Germinal center (tissue), 1 donor: ENCODE measurements at regions not wholly inside any gene's neighbourhood (a gene's known extent, or its start where the extent isn't known, plus 50 kb on each side); places are given as distances from the start of the nearest gene placed in this dataset.
"Not testable (repeated sequence)": the region's sequence is repeated elsewhere in the genome, so short reads cannot be mapped to it uniquely, and the experiment has no call there.

Source experiments
- DNase-seq: peaks from one replicate; pipeline ENCODE4 v3.0.0; 2012; ENCODE audit warnings: mixed read lengths, low spot score

- no peak for DNase-seq
Measured at GRCh38 chr12:24668563-24668962, 280.3 kb downstream of the BCAT1 start.

DNA sequence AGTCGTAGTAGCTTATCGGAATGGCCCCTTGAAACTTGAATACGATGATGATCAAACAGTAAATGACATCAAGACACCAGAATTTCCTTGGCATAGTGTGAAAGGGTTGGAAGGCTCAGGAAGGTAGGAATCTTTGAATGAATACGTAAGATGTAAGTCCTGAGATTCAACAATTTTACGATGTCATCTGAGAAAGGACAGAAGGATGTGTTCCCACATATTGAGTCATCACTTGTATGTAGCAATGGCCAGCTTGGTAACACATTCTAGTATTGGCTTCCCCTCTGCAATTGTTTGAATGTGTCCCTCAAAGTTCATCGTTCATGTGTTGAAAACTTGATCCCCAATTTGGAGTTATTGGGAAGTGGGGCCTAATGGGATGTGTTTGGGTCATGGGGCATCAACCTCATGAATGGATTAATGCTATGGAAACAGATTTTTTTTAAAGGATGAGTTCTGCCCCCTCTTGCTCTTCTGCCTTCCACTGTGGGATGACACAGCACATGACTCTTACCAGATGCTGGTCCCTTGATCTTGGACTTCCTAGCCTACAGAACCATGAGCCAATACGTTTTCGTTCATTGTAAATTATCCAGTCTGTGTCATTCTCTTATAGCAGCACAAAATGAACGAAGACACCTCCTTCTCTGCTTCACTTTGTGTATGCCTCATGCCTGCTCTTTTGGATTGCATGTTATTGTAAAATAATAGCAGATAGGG is 284.6 kb downstream of the BCAT1 start:
- DNase-seq: no peak

DNA sequence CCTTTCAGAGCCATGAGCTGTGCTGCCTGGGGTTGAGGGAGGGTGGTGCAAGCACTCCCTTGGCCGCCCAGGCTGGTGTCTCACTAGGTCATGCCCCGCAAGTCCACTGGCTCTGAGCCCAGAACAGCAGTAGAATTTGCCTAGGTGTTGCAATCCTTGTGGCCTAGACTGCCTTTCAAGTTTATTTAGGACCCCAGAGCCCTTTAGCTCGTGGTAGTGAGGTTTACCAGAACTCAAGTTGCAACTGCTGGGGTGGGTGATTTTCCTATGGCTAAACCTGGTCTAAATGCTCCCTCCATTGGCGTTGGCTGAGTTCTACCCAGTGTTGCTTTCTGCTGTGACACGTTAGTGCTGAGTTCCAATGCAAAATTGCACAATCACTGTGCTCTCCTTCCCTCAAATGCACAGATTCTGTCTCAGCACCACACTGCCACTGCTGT is 287.2 kb downstream of the BCAT1 start:
- DNase-seq: no peak

DNA sequence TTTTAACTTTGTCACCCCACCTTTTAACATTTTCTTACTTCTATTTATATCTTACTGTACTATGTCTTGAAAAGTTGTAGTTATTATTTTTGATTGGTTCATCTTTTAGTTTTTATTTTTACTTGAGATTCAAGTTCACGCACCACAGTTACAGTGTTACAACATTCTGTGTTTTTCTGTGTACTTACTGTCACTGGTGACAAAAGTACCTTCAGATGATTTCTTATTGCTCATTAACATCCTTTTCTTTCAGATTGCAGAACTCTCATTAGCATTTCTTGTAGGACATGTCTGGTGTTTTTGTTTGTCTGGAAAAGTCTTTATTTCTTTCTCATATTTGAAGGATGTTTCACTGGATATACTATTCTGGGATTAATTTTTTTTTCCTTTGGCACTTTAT is 289.9 kb downstream of the BCAT1 start:
- no peak for DNase-seq

GRCh38 chr12:24654344-24654743 is 294.6 kb downstream of the BCAT1 start:
- not testable (repeated sequence) for DNase-seq

- DNase-seq: no peak
Measured at GRCh38 chr12:24649634-24650033, 299.3 kb downstream of the BCAT1 start.

GRCh38 chr12:24649209-24649608 is 299.7 kb downstream of the BCAT1 start:
- no peak for DNase-seq

- DNase-seq: no peak
Measured at GRCh38 chr12:24645254-24645653, 303.6 kb downstream of the BCAT1 start.

DNA sequence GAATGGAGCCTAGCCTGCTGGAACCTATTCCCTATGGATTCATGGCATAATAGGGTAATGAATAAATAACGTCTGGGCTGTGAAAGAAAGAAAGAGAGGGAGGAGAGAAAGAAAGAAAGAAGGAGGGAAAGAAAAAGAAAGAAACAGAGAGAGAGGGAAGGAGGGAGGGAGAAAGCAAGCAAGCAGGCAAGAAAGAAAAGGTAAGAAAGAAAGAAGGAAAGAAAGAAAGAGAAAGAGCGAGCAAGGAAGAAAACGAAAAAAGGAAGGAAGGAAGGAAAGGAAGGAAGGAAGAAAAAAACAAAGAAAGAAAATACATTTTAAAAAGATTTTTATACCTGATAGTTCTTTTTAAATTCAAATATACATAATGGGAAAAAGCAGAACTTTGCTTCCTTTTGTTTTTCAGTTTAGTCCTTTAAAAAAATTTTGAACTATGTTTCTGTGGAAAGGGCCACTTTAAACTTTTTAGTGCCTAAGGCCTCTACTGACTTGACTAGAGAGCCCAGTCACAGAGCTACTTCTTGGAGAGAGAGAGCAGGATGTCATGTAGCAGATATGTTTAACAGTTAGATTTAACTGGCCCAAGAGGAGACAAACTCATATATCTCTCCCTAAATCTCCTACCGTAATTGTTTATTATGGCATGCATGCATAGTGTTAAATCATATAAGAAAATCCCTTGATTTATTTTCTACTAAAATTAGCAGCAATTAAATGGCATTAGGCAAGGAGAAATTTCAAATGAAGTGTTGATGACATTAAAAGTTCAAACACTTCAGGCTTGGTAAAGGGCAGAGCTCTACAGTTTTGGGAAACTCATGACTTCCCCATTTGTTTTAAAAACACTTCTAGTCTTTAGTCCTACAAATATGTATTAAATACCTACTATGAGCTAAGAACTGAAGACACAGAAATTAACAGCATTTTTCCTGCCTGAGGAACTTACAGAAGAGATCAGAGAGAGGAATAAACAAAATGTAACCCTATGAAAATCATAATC is 305.5 kb downstream of the BCAT1 start:
- no peak for DNase-seq

- no peak for DNase-seq
Measured at GRCh38 chr12:24639641-24640040, 309.3 kb downstream of the BCAT1 start.

DNA sequence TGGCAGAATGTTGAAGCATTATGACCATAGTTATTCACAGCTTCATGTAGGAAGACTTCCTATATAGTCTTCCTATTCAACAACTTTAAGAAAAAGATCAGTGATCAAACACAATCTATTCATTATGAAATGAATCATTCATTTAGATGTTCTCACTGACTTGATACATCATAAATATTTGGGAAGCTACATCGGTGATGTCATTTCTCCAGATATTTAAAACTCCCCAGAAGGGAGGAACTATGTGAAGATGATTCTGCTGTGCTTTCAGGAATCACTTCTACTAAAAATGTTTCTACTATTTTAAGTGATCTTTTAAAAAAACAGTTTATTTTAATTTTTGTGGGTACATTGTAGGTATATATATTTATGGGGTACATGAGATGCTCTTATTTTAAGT is 316.4 kb downstream of the BCAT1 start:
- DNase-seq: no peak

- no peak for DNase-seq
Measured at GRCh38 chr12:24631676-24632426, 317.1 kb downstream of the BCAT1 start.

- DNase-seq: no peak
Measured at GRCh38 chr12:24630856-24631255, 318.0 kb downstream of the BCAT1 start.

DNA sequence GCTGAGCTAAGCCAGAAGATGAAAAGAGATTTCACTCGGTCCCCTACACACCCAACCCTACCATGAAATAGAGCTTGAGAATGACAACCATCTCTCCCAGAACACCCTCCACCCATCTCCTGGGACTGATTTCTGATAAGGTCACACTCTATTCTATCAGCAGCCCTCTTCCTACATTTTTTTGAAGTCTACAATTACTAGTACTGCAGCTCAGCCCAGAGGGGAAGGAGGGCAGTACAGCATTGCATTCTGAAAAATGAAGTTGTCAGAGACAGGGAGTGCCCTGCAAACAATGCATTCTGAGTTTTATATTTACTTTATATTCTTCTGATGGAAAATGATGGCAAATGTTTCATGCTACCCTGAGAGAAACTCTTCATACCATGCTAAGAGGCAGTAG is 318.5 kb downstream of the BCAT1 start:
- DNase-seq: no peak

GRCh38 chr12:24625103-24625502 is 323.8 kb downstream of the BCAT1 start:
- DNase-seq: no peak

DNA sequence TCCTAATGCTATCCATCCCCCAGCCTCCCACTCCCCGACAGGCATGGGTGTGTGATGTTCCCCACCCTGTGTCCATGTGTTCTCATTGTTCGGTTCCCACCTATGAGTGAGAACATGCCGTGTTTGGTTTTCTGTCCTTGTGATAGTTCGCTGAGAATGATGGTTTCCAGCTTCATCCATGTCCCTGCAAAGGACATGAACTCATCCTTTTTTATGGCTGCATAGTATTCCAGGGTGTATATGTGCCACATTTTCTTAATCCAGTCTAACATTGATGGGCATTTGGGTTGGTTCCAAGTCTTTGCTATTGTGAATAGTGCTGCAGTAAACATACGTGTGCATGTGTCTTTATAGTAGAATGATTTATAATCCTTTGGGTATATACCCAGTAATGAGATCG is 328.9 kb downstream of the BCAT1 start:
- not testable (repeated sequence) for DNase-seq

DNA sequence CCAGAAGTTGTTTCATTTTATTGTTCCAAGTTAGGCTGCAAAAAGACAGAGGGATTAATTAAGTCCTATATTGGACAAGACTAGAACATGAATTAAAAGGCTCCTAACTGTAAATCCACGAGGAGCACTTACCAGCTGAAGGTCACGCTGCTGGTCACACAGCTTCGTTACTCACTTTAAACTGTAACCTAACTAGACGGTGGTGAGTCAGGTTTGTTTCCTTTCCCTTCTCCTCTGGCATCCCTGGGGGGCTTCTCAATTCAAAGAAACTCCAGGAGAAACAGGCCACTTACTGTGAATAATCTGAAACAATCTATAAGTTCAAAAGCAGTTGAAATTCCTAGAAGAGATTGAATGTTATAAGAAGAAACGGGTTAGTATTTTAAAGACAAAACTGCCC is 331.4 kb downstream of the BCAT1 start:
- DNase-seq: no peak

DNA sequence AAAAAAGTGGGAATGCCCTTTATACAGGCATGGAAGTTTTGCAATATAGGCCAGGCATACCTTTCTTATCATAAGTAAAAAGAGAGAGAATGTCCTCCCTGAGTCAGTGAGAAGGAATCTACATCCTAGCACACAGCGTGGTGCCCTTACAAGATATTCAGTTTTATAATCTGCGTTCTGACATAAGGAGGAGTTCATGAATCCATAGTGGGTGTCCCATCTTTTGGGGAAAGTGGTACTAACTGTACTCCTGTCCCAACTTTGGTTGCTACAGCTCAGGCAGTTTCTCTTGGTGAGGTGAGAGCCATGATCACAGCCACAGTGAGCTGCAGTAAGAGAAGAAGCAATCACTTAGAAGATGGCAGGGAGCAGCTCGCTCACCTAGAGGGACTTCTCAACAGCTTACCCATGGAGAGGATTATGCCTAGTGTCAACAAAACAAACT is 332.9 kb downstream of the BCAT1 start:
- no peak for DNase-seq

GRCh38 chr12:24608637-24609285 is 340.1 kb downstream of the BCAT1 start:
- no peak for DNase-seq

GRCh38 chr12:24608108-24608507 is 340.8 kb downstream of the BCAT1 start:
- DNase-seq: no peak

DNA sequence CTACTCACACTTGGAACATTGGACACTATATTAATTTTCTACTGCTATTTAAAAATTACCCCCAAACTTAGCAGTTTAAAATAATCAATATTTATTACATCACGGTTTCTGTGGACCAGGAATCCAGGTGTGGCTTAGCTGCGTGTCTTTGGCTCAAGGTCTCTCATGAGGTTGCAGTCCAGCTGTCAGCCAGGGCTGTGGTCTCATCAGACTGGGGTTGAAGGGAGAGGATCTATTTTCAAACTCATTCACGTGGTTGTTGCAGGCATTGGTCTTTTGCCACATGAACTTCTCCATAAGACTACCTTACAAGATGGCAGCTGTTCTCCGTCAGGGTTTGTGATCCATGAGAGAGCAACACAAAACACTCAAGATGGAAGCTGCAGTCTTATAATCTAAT is 343.0 kb downstream of the BCAT1 start:
- DNase-seq: no peak

DNA sequence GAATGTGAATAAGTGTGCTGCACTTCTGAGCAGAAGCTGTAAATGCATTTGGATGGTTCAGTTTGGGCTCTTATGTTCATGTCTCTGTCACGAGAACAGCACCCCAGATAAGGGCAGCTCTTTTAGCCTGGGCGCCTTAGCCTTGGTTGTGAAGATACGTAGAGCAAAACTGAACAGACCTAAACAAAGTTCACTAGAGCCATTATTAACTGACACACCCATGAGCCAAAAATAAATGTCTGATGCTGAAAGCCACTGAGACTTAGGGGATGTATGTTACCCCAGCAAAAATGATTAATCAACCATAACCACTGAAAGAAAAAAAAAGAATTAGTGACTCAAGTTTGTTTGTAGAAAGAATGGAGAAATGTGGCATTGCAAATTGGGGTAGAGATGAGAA is 343.4 kb downstream of the BCAT1 start:
- DNase-seq: no peak
